ENCODE measurements at regions not wholly inside any gene's neighbourhood (a gene's known extent, or its start where the extent isn't known, plus 50 kb on each side); places are given as distances from the start of the nearest gene placed in this dataset.

- CTCF ChIA-PET: no interaction called here
- H3K9me3 ChIP-seq (ENCODE audit: control insufficient read depth, insufficient read depth, low read depth, low read length): no peaks in the 10 kb centered on the region
- intact Hi-C loops (cut with micrococcal nuclease; ENCODE audit: unreplicated experiment): no loop called here
- ATAC-seq: no peak
- H3K27me3 ChIP-seq (ENCODE audit: control insufficient read depth, insufficient read depth, low read length): no peaks in the 10 kb centered on the region
- no peaks in the 10 kb centered on the region for H3K4me1 ChIP-seq (ENCODE audit: control insufficient read depth, insufficient read depth, low read length)
- in situ Hi-C loops (cut with HindIII; ENCODE audit: low pct_unique_long_range_greater_than_20kb, low sequenced_read_pairs): no loop called here
- no TSS peak for BruUV-seq (replicated peaks)
- H3K36me3 ChIP-seq (ENCODE audit: control insufficient read depth, insufficient read depth, low read length): no peaks in the 10 kb centered on the region
- POLR2A ChIA-PET: no interaction called here
- TF ChIP-seq TCF7L2 (IDR thresholded peaks at IDR 0.05; ENCODE audit: low read depth, low read length) (no peak), SIN3A (IDR thresholded peaks at IDR 0.05; ENCODE audit: borderline replicate concordance, insufficient read depth, low read depth, low read length) (no peak), CTCF (IDR thresholded peaks at IDR 0.05) (no peak), POLR2AphosphoS5 (IDR thresholded peaks at IDR 0.05; ENCODE audit: low read depth, low read length) (no peak), REST (IDR thresholded peaks at IDR 0.05; ENCODE audit: insufficient read depth in 1 of 2, low read depth in 2 of 2, low read length in 1 of 2) (no peak)
- H3K4me3 ChIP-seq (ENCODE audit: low read depth in 2 of 2, low read length in 2 of 2): no peak overlapping the region
- no peak overlapping the region for H3K27ac ChIP-seq (ENCODE audit: low read length)
- no peak for DNase-seq (ENCODE audit: low read depth, low spot score)
These were observed 261.8 kb upstream of the MYOCD start for GRCh38 chr17:12403881-12404398.

GRCh38 chr17:12406623-12407215, 259.0 kb upstream of the MYOCD start:
- Histone ChIP-seq H3K27ac (ENCODE audit: low read length) (no peak overlapping the region), H3K36me3 (ENCODE audit: control insufficient read depth, insufficient read depth, low read length) (no peaks in the 10 kb centered on the region), H3K4me1 (ENCODE audit: control insufficient read depth, insufficient read depth, low read length) (no peaks in the 10 kb centered on the region), H3K27me3 (ENCODE audit: control insufficient read depth, insufficient read depth, low read length) (no peaks in the 10 kb centered on the region), H3K4me3 (ENCODE audit: low read depth in 2 of 2, low read length in 2 of 2) (no peak overlapping the region), H3K9me3 (ENCODE audit: control insufficient read depth, insufficient read depth, low read depth, low read length) (no peaks in the 10 kb centered on the region)
- intact Hi-C loops (cut with micrococcal nuclease; ENCODE audit: unreplicated experiment) (no loop called here), in situ Hi-C loops (cut with HindIII; ENCODE audit: low pct_unique_long_range_greater_than_20kb, low sequenced_read_pairs) (no loop called here)
- ATAC-seq (no peak), DNase-seq (ENCODE audit: low read depth, low spot score) (no peak)
- CTCF ChIA-PET: no interaction called here
- TF ChIP-seq TCF7L2 (IDR thresholded peaks at IDR 0.05; ENCODE audit: low read depth, low read length) (no peak), POLR2AphosphoS5 (IDR thresholded peaks at IDR 0.05; ENCODE audit: low read depth, low read length) (no peak), REST (IDR thresholded peaks at IDR 0.05; ENCODE audit: insufficient read depth in 1 of 2, low read depth in 2 of 2, low read length in 1 of 2) (no peak), CTCF (IDR thresholded peaks at IDR 0.05) (no peak), SIN3A (IDR thresholded peaks at IDR 0.05; ENCODE audit: borderline replicate concordance, insufficient read depth, low read depth, low read length) (no peak)
- BruUV-seq (replicated peaks): no TSS peak
- POLR2A ChIA-PET: no interaction called here
